ENCODE measurements at regions not wholly inside any gene's neighbourhood (a gene's known extent, or its start where the extent isn't known, plus 50 kb on each side); places are given as distances from the start of the nearest gene placed in this dataset.

- ChIA-PET CTCF (interaction anchor here (1.0 kb wide), 1 partner anchor 12 kb away, joined by 3 read pairs; no protein-coding TSS in a partner anchor), POLR2A (no interaction called here)
- H3K4me1 ChIP-seq: no peaks in the 10 kb centered on the region
- FAIRE-seq (no peak), DNase-seq (ENCODE audit: low read depth in 1 of 2, low spot score in 1 of 2) (no peak), ATAC-seq (no peak)
- no peaks in the 10 kb centered on the region for H3K9me3 ChIP-seq
- 0% methylated on average over 1 of the region's 1 CpG for WGBS (ENCODE audit: missing lambda C conversion rate)
- H3K27ac ChIP-seq: no peak overlapping the region
- TF ChIP-seq ZFP36 (IDR thresholded peaks at IDR 0.05; ENCODE audit: borderline replicate concordance, partially characterized antibody) (no peak), ZNF302 (CRISPR knock-in tag; IDR thresholded peaks at IDR 0.05) (no peak), ELK1 (IDR thresholded peaks at IDR 0.05; ENCODE audit: low read depth, low read length) (no peak), RAD21 (conservative IDR thresholded peaks at IDR 0.05 in 1 of 2, IDR thresholded peaks at IDR 0.05 in 1 of 2) (no peak), RFX5 (IDR thresholded peaks at IDR 0.05) (no peak), FOXS1 (CRISPR knock-in tag; IDR thresholded peaks at IDR 0.05) (no peak), CHD2 (IDR thresholded peaks at IDR 0.05; ENCODE audit: low read length, partially characterized antibody) (no peak), MAX (IDR thresholded peaks at IDR 0.05) (no peak), SMC3 (IDR thresholded peaks at IDR 0.05) (no peak), NPAS2 (CRISPR knock-in tag; IDR thresholded peaks at IDR 0.05; ENCODE audit: borderline replicate concordance) (no peak)
- TF ChIP-seq, protein P1, sequence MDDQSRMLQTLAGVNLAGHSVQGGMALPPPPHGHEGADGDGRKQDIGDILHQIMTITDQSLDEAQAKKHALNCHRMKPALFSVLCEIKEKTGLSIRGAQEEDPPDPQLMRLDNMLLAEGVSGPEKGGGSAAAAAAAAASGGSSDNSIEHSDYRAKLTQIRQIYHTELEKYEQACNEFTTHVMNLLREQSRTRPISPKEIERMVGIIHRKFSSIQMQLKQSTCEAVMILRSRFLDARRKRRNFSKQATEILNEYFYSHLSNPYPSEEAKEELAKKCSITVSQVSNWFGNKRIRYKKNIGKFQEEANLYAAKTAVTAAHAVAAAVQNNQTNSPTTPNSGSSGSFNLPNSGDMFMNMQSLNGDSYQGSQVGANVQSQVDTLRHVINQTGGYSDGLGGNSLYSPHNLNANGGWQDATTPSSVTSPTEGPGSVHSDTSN (IDR thresholded peaks at IDR 0.05): no peak
- TF ChIP-seq, protein P2, sequence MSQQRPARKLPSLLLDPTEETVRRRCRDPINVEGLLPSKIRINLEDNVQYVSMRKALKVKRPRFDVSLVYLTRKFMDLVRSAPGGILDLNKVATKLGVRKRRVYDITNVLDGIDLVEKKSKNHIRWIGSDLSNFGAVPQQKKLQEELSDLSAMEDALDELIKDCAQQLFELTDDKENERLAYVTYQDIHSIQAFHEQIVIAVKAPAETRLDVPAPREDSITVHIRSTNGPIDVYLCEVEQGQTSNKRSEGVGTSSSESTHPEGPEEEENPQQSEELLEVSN (IDR thresholded peaks at IDR 0.05; ENCODE audit: borderline replicate concordance, low read depth): no peak
- H3K4me2 ChIP-seq: no peak overlapping the region
- H3K4me3 ChIP-seq: no peak overlapping the region
Observed at GRCh38 chr5:43875741-43876140, 272.8 kb downstream of the NNT start.

- no peak for TF ChIP-seq HOXB5 (CRISPR knock-in tag; IDR thresholded peaks at IDR 0.05)
- TF ChIP-seq, protein P1 (IDR thresholded peaks at IDR 0.05): no peak
- TF ChIP-seq, protein P3, sequence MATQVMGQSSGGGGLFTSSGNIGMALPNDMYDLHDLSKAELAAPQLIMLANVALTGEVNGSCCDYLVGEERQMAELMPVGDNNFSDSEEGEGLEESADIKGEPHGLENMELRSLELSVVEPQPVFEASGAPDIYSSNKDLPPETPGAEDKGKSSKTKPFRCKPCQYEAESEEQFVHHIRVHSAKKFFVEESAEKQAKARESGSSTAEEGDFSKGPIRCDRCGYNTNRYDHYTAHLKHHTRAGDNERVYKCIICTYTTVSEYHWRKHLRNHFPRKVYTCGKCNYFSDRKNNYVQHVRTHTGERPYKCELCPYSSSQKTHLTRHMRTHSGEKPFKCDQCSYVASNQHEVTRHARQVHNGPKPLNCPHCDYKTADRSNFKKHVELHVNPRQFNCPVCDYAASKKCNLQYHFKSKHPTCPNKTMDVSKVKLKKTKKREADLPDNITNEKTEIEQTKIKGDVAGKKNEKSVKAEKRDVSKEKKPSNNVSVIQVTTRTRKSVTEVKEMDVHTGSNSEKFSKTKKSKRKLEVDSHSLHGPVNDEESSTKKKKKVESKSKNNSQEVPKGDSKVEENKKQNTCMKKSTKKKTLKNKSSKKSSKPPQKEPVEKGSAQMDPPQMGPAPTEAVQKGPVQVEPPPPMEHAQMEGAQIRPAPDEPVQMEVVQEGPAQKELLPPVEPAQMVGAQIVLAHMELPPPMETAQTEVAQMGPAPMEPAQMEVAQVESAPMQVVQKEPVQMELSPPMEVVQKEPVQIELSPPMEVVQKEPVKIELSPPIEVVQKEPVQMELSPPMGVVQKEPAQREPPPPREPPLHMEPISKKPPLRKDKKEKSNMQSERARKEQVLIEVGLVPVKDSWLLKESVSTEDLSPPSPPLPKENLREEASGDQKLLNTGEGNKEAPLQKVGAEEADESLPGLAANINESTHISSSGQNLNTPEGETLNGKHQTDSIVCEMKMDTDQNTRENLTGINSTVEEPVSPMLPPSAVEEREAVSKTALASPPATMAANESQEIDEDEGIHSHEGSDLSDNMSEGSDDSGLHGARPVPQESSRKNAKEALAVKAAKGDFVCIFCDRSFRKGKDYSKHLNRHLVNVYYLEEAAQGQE (IDR thresholded peaks at IDR 0.05): no peak
- TF ChIP-seq FOXS1 (CRISPR knock-in tag; IDR thresholded peaks at IDR 0.05): no peak
- no peak for TF ChIP-seq NR3C1 (IDR thresholded peaks at IDR 0.05)
- no peak for TF ChIP-seq RAD21 (conservative IDR thresholded peaks at IDR 0.05 in 1 of 2, IDR thresholded peaks at IDR 0.05 in 1 of 2)
- no peak for TF ChIP-seq EHMT2 (IDR thresholded peaks at IDR 0.05; ENCODE audit: low read depth)
- TF ChIP-seq MAZ (IDR thresholded peaks at IDR 0.05; ENCODE audit: borderline replicate concordance, low read depth, low read length): no peak
- TF ChIP-seq PHF8 (IDR thresholded peaks at IDR 0.05; ENCODE audit: borderline replicate concordance, low read depth): no peak
- TF ChIP-seq ESRRA (IDR thresholded peaks at IDR 0.05; ENCODE audit: borderline replicate concordance, low read length): no peak
- TF ChIP-seq GATA3 (IDR thresholded peaks at IDR 0.05; ENCODE audit: borderline replicate concordance): no peak
- Histone ChIP-seq H3K9me3 (no peaks in the 10 kb centered on the region), H3K4me3 (no peak overlapping the region), H3K27ac (no peak overlapping the region), H3K4me1 (no peaks in the 10 kb centered on the region), H3K4me2 (no peak overlapping the region)
- POLR2A ChIA-PET: no interaction called here
- CTCF ChIA-PET: no interaction called here
- 22% methylated on average over 3 of the region's 3 CpGs for WGBS (ENCODE audit: missing lambda C conversion rate)
- DNase-seq (ENCODE audit: low read depth in 1 of 2, low spot score in 1 of 2): no peak
- no peak for FAIRE-seq
- no peak for ATAC-seq
Observed at GRCh38 chr5:43874772-43875171, 271.8 kb downstream of the NNT start.
